ENCODE measurements at regions not wholly inside any gene's neighbourhood (a gene's known extent, or its start where the extent isn't known, plus 50 kb on each side); places are given as distances from the start of the nearest gene placed in this dataset.

- TF ChIP-seq REST (IDR thresholded peaks at IDR 0.05; ENCODE audit: borderline replicate concordance) (no peak), CTCF (IDR thresholded peaks at IDR 0.05; ENCODE audit: poor library complexity, severe bottlenecking) (no peak), EP300 (conservative IDR thresholded peaks at IDR 0.05; ENCODE audit: poor library complexity, severe bottlenecking) (no peak), EZH2 (IDR thresholded peaks at IDR 0.05; ENCODE audit: borderline replicate concordance, insufficient read depth, low read length, poor library complexity, severe bottlenecking) (no peak), POLR2AphosphoS5 (IDR thresholded peaks at IDR 0.05) (no peak)
Observed at GRCh38 chr16:75927810-75928209, 201.5 kb upstream of the CPHXL start.

All from neural cell (in vitro differentiated cells).